Smooth muscle cell of the brain vasculature (primary cell): ENCODE measurements at regions not wholly inside any gene's neighbourhood (a gene's known extent, or its start where the extent isn't known, plus 50 kb on each side); places are given as distances from the start of the nearest gene placed in this dataset.
A peak's percentile ranks its signal among the peaks of the same experiment; 100 is the strongest.
"Not testable (repeated sequence)": the region's sequence is repeated elsewhere in the genome, so short reads cannot be mapped to it uniquely, and the experiment has no call there.

ENCODE experiments used
- DNase-seq: peaks from one replicate; pipeline ENCODE4 v3.0.0-alpha.2; 2012; ENCODE audit warnings: low read depth, low spot score

- no peak for DNase-seq
These were observed 232.5 kb downstream of the RAB11FIP4 start for GRCh38 chr17:31623990-31624389.

GRCh38 chr17:31622500-31622899 is 231.0 kb downstream of the RAB11FIP4 start:
- no peak for DNase-seq

GRCh38 chr17:31621566-31621965 is 230.1 kb downstream of the RAB11FIP4 start:
- no peak for DNase-seq

GRCh38 chr17:31611053-31611452 is 219.6 kb downstream of the RAB11FIP4 start:
- not testable (repeated sequence) for DNase-seq

GRCh38 chr17:31609996-31610910 is 218.8 kb downstream of the RAB11FIP4 start:
- DNase-seq: no peak

GRCh38 chr17:31609331-31609730 is 217.9 kb downstream of the RAB11FIP4 start:
- DNase-seq: no peak

- DNase-seq: no peak
These were observed 217.3 kb downstream of the RAB11FIP4 start for GRCh38 chr17:31608659-31609254.

GRCh38 chr17:31605761-31606160 is 214.3 kb downstream of the RAB11FIP4 start:
- no peak for DNase-seq

- no peak for DNase-seq
These were observed 213.5 kb downstream of the RAB11FIP4 start for GRCh38 chr17:31604936-31605335.

- not testable (repeated sequence) for DNase-seq
These were observed 208.7 kb downstream of the RAB11FIP4 start for GRCh38 chr17:31600144-31600543.

- no peak for DNase-seq
These were observed 207.6 kb downstream of the RAB11FIP4 start for GRCh38 chr17:31598921-31599571.

- DNase-seq: no peak
These were observed 206.9 kb downstream of the RAB11FIP4 start for GRCh38 chr17:31598399-31598782.

- no peak for DNase-seq
These were observed 206.3 kb downstream of the RAB11FIP4 start for GRCh38 chr17:31597646-31598398.

GRCh38 chr17:31596382-31597323 is 205.2 kb downstream of the RAB11FIP4 start:
- DNase-seq: peak; percentile 87

GRCh38 chr17:31595666-31596381 is 204.3 kb downstream of the RAB11FIP4 start:
- DNase-seq: no peak

- DNase-seq: no peak
These were observed 203.6 kb downstream of the RAB11FIP4 start for GRCh38 chr17:31595076-31595475.

GRCh38 chr17:31594416-31594815 is 202.9 kb downstream of the RAB11FIP4 start:
- DNase-seq: no peak

- no peak for DNase-seq
These were observed 202.3 kb downstream of the RAB11FIP4 start for GRCh38 chr17:31593806-31594205.

- DNase-seq: no peak
These were observed 200.4 kb downstream of the RAB11FIP4 start for GRCh38 chr17:31591924-31592323.

- DNase-seq: no peak
These were observed 197.0 kb downstream of the RAB11FIP4 start for GRCh38 chr17:31588512-31588911.
